ENCODE measurements at regions not wholly inside any gene's neighbourhood (a gene's known extent, or its start where the extent isn't known, plus 50 kb on each side); places are given as distances from the start of the nearest gene placed in this dataset.
"Not testable (repeated sequence)": the region's sequence is repeated elsewhere in the genome, so short reads cannot be mapped to it uniquely, and the experiment has no call there.

GRCh38 chr20:48500900-48501299 lies 326.9 kb downstream of the PREX1 start:
- not testable (repeated sequence) for TF ChIP-seq CTCF (IDR thresholded peaks at IDR 0.05; ENCODE audit: low read depth, low read length); EZH2phosphoT487 (IDR thresholded peaks at IDR 0.05; ENCODE audit: low read depth)
